ENCODE measurements at regions not wholly inside any gene's neighbourhood (a gene's known extent, or its start where the extent isn't known, plus 50 kb on each side); places are given as distances from the start of the nearest gene placed in this dataset.

DNA sequence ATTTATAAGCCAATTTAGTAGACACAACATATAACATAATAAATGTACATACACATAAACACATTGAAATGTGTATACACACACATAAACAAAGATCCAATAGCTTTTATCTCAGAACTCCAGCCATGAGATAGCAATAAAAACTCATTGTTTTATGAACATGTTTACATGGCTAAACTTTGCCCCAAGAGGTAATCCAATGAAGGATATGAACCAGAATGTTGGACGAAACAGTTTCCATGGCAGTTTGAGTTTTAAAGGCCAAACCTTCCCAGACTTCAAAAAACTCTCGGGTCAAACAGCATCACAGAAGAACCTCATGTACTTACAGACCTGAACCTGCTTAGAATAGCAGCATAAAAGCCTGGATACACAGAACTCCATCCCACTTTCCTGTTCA, 97.2 kb upstream of the WDR75 start (continued):
- TF ChIP-seq, protein P1, sequence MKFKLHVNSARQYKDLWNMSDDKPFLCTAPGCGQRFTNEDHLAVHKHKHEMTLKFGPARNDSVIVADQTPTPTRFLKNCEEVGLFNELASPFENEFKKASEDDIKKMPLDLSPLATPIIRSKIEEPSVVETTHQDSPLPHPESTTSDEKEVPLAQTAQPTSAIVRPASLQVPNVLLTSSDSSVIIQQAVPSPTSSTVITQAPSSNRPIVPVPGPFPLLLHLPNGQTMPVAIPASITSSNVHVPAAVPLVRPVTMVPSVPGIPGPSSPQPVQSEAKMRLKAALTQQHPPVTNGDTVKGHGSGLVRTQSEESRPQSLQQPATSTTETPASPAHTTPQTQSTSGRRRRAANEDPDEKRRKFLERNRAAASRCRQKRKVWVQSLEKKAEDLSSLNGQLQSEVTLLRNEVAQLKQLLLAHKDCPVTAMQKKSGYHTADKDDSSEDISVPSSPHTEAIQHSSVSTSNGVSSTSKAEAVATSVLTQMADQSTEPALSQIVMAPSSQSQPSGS (IDR thresholded peaks at IDR 0.05; ENCODE audit: low read length): no peak
- TF ChIP-seq, protein P2, sequence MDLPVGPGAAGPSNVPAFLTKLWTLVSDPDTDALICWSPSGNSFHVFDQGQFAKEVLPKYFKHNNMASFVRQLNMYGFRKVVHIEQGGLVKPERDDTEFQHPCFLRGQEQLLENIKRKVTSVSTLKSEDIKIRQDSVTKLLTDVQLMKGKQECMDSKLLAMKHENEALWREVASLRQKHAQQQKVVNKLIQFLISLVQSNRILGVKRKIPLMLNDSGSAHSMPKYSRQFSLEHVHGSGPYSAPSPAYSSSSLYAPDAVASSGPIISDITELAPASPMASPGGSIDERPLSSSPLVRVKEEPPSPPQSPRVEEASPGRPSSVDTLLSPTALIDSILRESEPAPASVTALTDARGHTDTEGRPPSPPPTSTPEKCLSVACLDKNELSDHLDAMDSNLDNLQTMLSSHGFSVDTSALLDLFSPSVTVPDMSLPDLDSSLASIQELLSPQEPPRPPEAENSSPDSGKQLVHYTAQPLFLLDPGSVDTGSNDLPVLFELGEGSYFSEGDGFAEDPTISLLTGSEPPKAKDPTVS (IDR thresholded peaks at IDR 0.05; ENCODE audit: low read depth, low read length): no peak
- no peak for TF ChIP-seq ZNF207 (IDR thresholded peaks at IDR 0.05; ENCODE audit: borderline replicate concordance)
- TF ChIP-seq RAD21 (IDR thresholded peaks at IDR 0.05; ENCODE audit: insufficient read depth, low read depth, low read length): no peak
- no peak for TF ChIP-seq MXI1 (IDR thresholded peaks at IDR 0.05; ENCODE audit: low read depth, low read length)
- no peak for TF ChIP-seq JUND (IDR thresholded peaks at IDR 0.05; ENCODE audit: low read depth, low read length)
- no peak for TF ChIP-seq MYC (IDR thresholded peaks at IDR 0.05; ENCODE audit: insufficient read depth, insufficient read length, insufficient replicate concordance, low read length, severe bottlenecking)
- no peak for TF ChIP-seq BCL11A (IDR thresholded peaks at IDR 0.05; ENCODE audit: low read depth, low read length)

DNA sequence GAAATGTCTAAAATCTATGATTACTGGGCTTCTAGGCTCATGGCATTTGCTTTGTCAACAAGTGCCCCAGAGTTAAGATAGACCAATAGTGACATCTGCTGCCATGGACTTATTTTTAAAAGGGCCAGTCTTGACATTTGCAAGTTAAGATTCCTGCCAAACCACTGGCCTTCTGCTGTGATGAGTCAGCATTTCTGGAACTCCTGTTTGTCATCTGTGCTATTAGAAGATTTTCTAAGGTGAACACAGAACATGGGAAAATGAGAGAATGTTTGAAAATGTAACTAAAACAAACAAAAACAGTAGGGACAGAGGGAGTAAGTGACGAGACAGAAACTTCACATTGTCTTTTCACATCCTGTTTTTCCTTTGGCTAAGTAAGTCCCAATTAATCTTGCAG, 93.7 kb upstream of the WDR75 start:
- peak; percentile 11 for DNase-seq (ENCODE audit: low read depth, low spot score)
- ChIA-PET RAD21 (ENCODE audit: unreplicated experiment) (interaction anchor here (1.1 kb wide), 1 partner anchor 253 kb away, joined by 3 read pairs; no protein-coding TSS in a partner anchor), POLR2A (no interaction called here), CTCF (interaction anchor here (1.5 kb wide), 1 partner anchor 204 kb away, joined by 4 read pairs; no protein-coding TSS in a partner anchor), SMC1A (ENCODE audit: uncharacterized antibody, unreplicated experiment) (interaction anchor here (0.7 to 2.3 kb wide), 6 partner anchors 60 to 364 kb away, joined by 3 to 11 read pairs (median 4); no protein-coding TSS in a partner anchor)
- H3K4me2 ChIP-seq (ENCODE audit: control insufficient read depth, insufficient read depth): peak overlapping the region; percentile 25; the same call in 1 of the 2 replicates
- no peaks in the 10 kb centered on the region for H3K79me2 ChIP-seq (ENCODE audit: control insufficient read depth, insufficient read depth, low read length)
- H3K9me3 ChIP-seq (replicated peaks; ENCODE audit: control insufficient read depth, insufficient read depth, low read length): no peaks in the 10 kb centered on the region
- in situ Hi-C loops (cut with MboI): no loop called here
- H3K27me3 ChIP-seq (replicated peaks in 1 of 2; ENCODE audit: control insufficient read depth in 2 of 2, insufficient read depth in 2 of 2, low read length in 1 of 2): no peaks in the 10 kb centered on the region
- intact Hi-C loops (cut with micrococcal nuclease; ENCODE audit: unreplicated experiment): loop anchor here (1.0 to 5.0 kb wide), 2 partner anchors 204 to 250 kb away; no protein-coding TSS in a partner anchor
- H3K9ac ChIP-seq (ENCODE audit: control insufficient read depth, insufficient read depth, low read length): no peak overlapping the region
- no peaks in the 10 kb centered on the region for H4K20me1 ChIP-seq (ENCODE audit: control insufficient read depth, insufficient read depth)
- peak overlapping the region; percentile 58 for H2AFZ ChIP-seq (ENCODE audit: control insufficient read depth, low read depth, low read length)
- H3K27ac ChIP-seq (ENCODE audit: control insufficient read depth, insufficient read depth): no peak overlapping the region
- WGBS (ENCODE audit: insufficient coverage, insufficient replicate concordance, low lambda C conversion rate, missing lambda C conversion rate): 0% methylated on average over 1 of the region's 1 CpG
- BruUV-seq (replicated peaks): no TSS peak
- no peaks in the 10 kb centered on the region for H3K4me1 ChIP-seq (ENCODE audit: control insufficient read depth, insufficient read depth, low read length)
- ATAC-seq: peak; percentile 95
- H3K4me3 ChIP-seq: no peak overlapping the region
- H3K36me3 ChIP-seq (ENCODE audit: control insufficient read depth in 2 of 2, insufficient read depth in 2 of 2, low read length in 1 of 2): no peaks in the 10 kb centered on the region
- no peak for FAIRE-seq
- TF ChIP-seq, protein P3, sequence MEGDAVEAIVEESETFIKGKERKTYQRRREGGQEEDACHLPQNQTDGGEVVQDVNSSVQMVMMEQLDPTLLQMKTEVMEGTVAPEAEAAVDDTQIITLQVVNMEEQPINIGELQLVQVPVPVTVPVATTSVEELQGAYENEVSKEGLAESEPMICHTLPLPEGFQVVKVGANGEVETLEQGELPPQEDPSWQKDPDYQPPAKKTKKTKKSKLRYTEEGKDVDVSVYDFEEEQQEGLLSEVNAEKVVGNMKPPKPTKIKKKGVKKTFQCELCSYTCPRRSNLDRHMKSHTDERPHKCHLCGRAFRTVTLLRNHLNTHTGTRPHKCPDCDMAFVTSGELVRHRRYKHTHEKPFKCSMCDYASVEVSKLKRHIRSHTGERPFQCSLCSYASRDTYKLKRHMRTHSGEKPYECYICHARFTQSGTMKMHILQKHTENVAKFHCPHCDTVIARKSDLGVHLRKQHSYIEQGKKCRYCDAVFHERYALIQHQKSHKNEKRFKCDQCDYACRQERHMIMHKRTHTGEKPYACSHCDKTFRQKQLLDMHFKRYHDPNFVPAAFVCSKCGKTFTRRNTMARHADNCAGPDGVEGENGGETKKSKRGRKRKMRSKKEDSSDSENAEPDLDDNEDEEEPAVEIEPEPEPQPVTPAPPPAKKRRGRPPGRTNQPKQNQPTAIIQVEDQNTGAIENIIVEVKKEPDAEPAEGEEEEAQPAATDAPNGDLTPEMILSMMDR (IDR thresholded peaks at IDR 0.05 in 2 of 3, conservative IDR thresholded peaks at IDR 0.05 in 1 of 3; ENCODE audit: control insufficient read depth in 2 of 3, extremely low read depth in 1 of 3, insufficient read depth in 1 of 3, low read depth in 3 of 3, low read length in 3 of 3): peak in 1 of 3 experiments; percentile 37; a peak in 2 of 6 replicates
- TF ChIP-seq BACH1 (IDR thresholded peaks at IDR 0.05; ENCODE audit: borderline replicate concordance): peak; percentile 93
- peak; percentile 42; the same call in 1 of the 2 replicates for TF ChIP-seq RAD21 (IDR thresholded peaks at IDR 0.05; ENCODE audit: insufficient read depth, low read depth, low read length)
- TF ChIP-seq SPI1 (IDR thresholded peaks at IDR 0.05; ENCODE audit: borderline replicate concordance, insufficient read depth, low read depth, low read length): peak; percentile 26; the same call in 1 of the 2 replicates
- TF ChIP-seq MTA2 (IDR thresholded peaks at IDR 0.05; ENCODE audit: low read depth): 0 out of 2 replicates have a peak, but pooled peaks have one; percentile 22
- TF ChIP-seq SREBF2 (IDR thresholded peaks at IDR 0.05; ENCODE audit: low read length): no peak
- TF ChIP-seq, protein P4, sequence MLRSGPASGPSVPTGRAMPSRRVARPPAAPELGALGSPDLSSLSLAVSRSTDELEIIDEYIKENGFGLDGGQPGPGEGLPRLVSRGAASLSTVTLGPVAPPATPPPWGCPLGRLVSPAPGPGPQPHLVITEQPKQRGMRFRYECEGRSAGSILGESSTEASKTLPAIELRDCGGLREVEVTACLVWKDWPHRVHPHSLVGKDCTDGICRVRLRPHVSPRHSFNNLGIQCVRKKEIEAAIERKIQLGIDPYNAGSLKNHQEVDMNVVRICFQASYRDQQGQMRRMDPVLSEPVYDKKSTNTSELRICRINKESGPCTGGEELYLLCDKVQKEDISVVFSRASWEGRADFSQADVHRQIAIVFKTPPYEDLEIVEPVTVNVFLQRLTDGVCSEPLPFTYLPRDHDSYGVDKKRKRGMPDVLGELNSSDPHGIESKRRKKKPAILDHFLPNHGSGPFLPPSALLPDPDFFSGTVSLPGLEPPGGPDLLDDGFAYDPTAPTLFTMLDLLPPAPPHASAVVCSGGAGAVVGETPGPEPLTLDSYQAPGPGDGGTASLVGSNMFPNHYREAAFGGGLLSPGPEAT (IDR thresholded peaks at IDR 0.05; ENCODE audit: low read depth): 0 out of 2 replicates have a peak, but pooled peaks have one; percentile 33
- TF ChIP-seq PAX8 (IDR thresholded peaks at IDR 0.05): no peak
- peak; percentile 16; the same call in 1 of the 2 replicates for TF ChIP-seq SMC3 (IDR thresholded peaks at IDR 0.05; ENCODE audit: borderline replicate concordance, low read length)

Data from GM12878 (cell line).